HG03280 (cell line): ENCODE measurements at regions not wholly inside any gene's neighbourhood (a gene's known extent, or its start where the extent isn't known, plus 50 kb on each side); places are given as distances from the start of the nearest gene placed in this dataset.

Experiments
- ATAC-seq: cut with Tn5 transposase; IDR thresholded peaks from one replicate; pipeline ENCODE4 v1.9.1; 2021; ENCODE audit warnings: mild to moderate bottlenecking, moderate library complexity; ENCODE audit not compliant: unreplicated experiment

- no peak for ATAC-seq
Observed at GRCh38 chr21:14870853-14871149, 194.0 kb downstream of the NRIP1 start.

- no peak for ATAC-seq
Observed at GRCh38 chr21:14869984-14870852, 194.6 kb downstream of the NRIP1 start.

- ATAC-seq: no peak
Observed at GRCh38 chr21:14866859-14867765, 197.7 kb downstream of the NRIP1 start.

GRCh38 chr21:14864211-14865021 is 200.4 kb downstream of the NRIP1 start:
- ATAC-seq: peak; percentile 59

- no peak for ATAC-seq
Observed at GRCh38 chr21:14863745-14864210, 201.0 kb downstream of the NRIP1 start.

GRCh38 chr21:14862794-14863720 is 201.7 kb downstream of the NRIP1 start:
- no peak for ATAC-seq

GRCh38 chr21:14858311-14858710 is 206.5 kb downstream of the NRIP1 start:
- ATAC-seq: no peak

GRCh38 chr21:14857529-14857928 is 207.3 kb downstream of the NRIP1 start:
- ATAC-seq: no peak

GRCh38 chr21:14850394-14850793 is 214.4 kb downstream of the NRIP1 start:
- ATAC-seq: no peak

- no peak for ATAC-seq
Observed at GRCh38 chr21:14846621-14847020, 218.2 kb downstream of the NRIP1 start.

GRCh38 chr21:14844001-14844400 is 220.8 kb downstream of the NRIP1 start:
- no peak for ATAC-seq

GRCh38 chr21:14842601-14843000 is 222.2 kb downstream of the NRIP1 start:
- no peak for ATAC-seq

- no peak for ATAC-seq
Observed at GRCh38 chr21:14841511-14842472, 223.0 kb downstream of the NRIP1 start.

- no peak for ATAC-seq
Observed at GRCh38 chr21:14838400-14838799, 226.4 kb downstream of the NRIP1 start.

- ATAC-seq: no peak
Observed at GRCh38 chr21:14836950-14837349, 227.8 kb downstream of the NRIP1 start.

- no peak for ATAC-seq
Observed at GRCh38 chr21:14833666-14834351, 231.0 kb downstream of the NRIP1 start.

GRCh38 chr21:14833241-14833640 is 231.6 kb downstream of the NRIP1 start:
- no peak for ATAC-seq

- ATAC-seq: no peak
Observed at GRCh38 chr21:14830307-14830706, 234.5 kb downstream of the NRIP1 start.
